ENCODE measurements at regions not wholly inside any gene's neighbourhood (a gene's known extent, or its start where the extent isn't known, plus 50 kb on each side); places are given as distances from the start of the nearest gene placed in this dataset.

GRCh38 chr12:33566403-33566802 lies 126.8 kb upstream of the SYT10 start:
- TF ChIP-seq POLR2A (IDR thresholded peaks at IDR 0.05; ENCODE audit: low read depth) (no peak), CTCF (IDR thresholded peaks at IDR 0.05) (no peak), POLR2AphosphoS5 (IDR thresholded peaks at IDR 0.05) (no peak)

Measured in esophagus muscularis mucosa (tissue), 3 donors.